Liver (tissue), 8 donors: ENCODE measurements at regions not wholly inside any gene's neighbourhood (a gene's known extent, or its start where the extent isn't known, plus 50 kb on each side); places are given as distances from the start of the nearest gene placed in this dataset.

ENCODE experiments used
- DNase-seq: peaks from one replicate; pipeline ENCODE4 v3.0.0-alpha.2; 2017; ENCODE audit warnings: low spot score
- H3K27ac ChIP-seq, 2 donors: one replicate each; pipeline ENCODE4 v1.7.0; 2013; ENCODE audit warnings: inconsistent platforms in 2 of 2, low read length in 2 of 2, control low read depth in 1 of 2, low read depth in 1 of 2, mild to moderate bottlenecking in 1 of 2
- H3K27me3 ChIP-seq, 4 donors: one replicate each; pipeline versions ENCODE4 v1.6.1 to v1.7.0; 2013; ENCODE audit warnings: low read length in 3 of 4, inconsistent platforms in 1 of 4, mild to moderate bottlenecking in 1 of 4, moderate library complexity in 1 of 4; ENCODE audit not compliant: control insufficient read depth in 4 of 4, insufficient read depth in 4 of 4
- H3K36me3 ChIP-seq, 4 donors: one replicate each; pipeline versions ENCODE4 v1.6.1 to v1.7.0; 2013; ENCODE audit warnings: low read length in 3 of 4, mild to moderate bottlenecking in 3 of 4, low read depth in 1 of 4, moderate library complexity in 1 of 4; ENCODE audit not compliant: control insufficient read depth in 4 of 4, insufficient read depth in 3 of 4
- H3K4me1 ChIP-seq, 4 donors: one replicate each; pipeline versions ENCODE4 v1.6.1 to v1.7.0; 2013; ENCODE audit warnings: low read length in 3 of 4, mild to moderate bottlenecking in 3 of 4, moderate library complexity in 1 of 4; ENCODE audit not compliant: control insufficient read depth in 4 of 4, insufficient read depth in 4 of 4
- H3K4me3 ChIP-seq, 3 donors: one replicate each; pipeline versions ENCODE4 v1.6.1 to v1.7.0; 2013; ENCODE audit warnings: low read length in 3 of 3, control low read depth in 1 of 3, low read depth in 1 of 3, mild to moderate bottlenecking in 1 of 3
- H3K9ac ChIP-seq, 2 donors: one replicate each; pipeline ENCODE4 v1.7.0; 2013; ENCODE audit warnings: low read length in 2 of 2, mild to moderate bottlenecking in 2 of 2, moderate library complexity in 2 of 2, control low read depth in 1 of 2, low read depth in 1 of 2
- H3K9me3 ChIP-seq, 4 donors: one replicate each; pipeline versions ENCODE4 v1.6.1 to v1.7.0; 2013; ENCODE audit warnings: low read length in 3 of 4; ENCODE audit not compliant: control insufficient read depth in 4 of 4
- EGR1 ChIP-seq, 2 donors: IDR thresholded peaks; 2 replicates each; pipeline ENCODE4 v1.6.1; 2016 to 2018; ENCODE audit warnings: antibody characterized with exemption in 2 of 2, low read depth in 2 of 2
- FOXA1 ChIP-seq: IDR thresholded peaks from 2 replicates; pipeline ENCODE4 v1.6.1; 2016; ENCODE audit warnings: antibody characterized with exemption
- FOXA2 ChIP-seq: IDR thresholded peaks from 2 replicates; pipeline ENCODE4 v1.6.1; 2016; ENCODE audit warnings: antibody characterized with exemption
- GABPA ChIP-seq, 2 donors: IDR thresholded peaks in 1 of 2; conservative IDR thresholded peaks in 1 of 2; 2 replicates each; pipeline ENCODE4 v1.6.1; 2016; ENCODE audit warnings: antibody characterized with exemption in 2 of 2, mild to moderate bottlenecking in 1 of 2, moderate library complexity in 1 of 2
- HNF4A ChIP-seq, 2 donors: conservative IDR thresholded peaks; 2 replicates each; pipeline ENCODE4 v1.6.1; 2016; ENCODE audit warnings: antibody characterized with exemption in 2 of 2, mild to moderate bottlenecking in 2 of 2
- HNF4G ChIP-seq: IDR thresholded peaks from 2 replicates; pipeline ENCODE4 v1.6.1; 2016; ENCODE audit warnings: antibody characterized with exemption
- JUND ChIP-seq, 2 donors: IDR thresholded peaks; 2 replicates each; pipeline ENCODE4 v1.6.1; 2016; ENCODE audit warnings: antibody characterized with exemption in 2 of 2
- MAX ChIP-seq: IDR thresholded peaks from 2 replicates; pipeline ENCODE4 v1.6.1; 2016; ENCODE audit warnings: antibody characterized with exemption
- NR2F2 ChIP-seq: IDR thresholded peaks from 2 replicates; pipeline ENCODE4 v1.6.1; 2016; ENCODE audit warnings: antibody characterized with exemption
- RAD21 ChIP-seq, 2 donors: IDR thresholded peaks; 2 replicates each; pipeline ENCODE4 v1.6.1; 2016; ENCODE audit warnings: antibody characterized with exemption in 2 of 2, mild to moderate bottlenecking in 2 of 2
- SP1 ChIP-seq: IDR thresholded peaks from 2 replicates; pipeline ENCODE4 v1.6.1; 2018; ENCODE audit warnings: antibody characterized with exemption, mild to moderate bottlenecking
- TAF1 ChIP-seq: conservative IDR thresholded peaks from 2 replicates; pipeline ENCODE4 v1.6.1; 2016; ENCODE audit warnings: antibody characterized with exemption, mild to moderate bottlenecking
- YY1 ChIP-seq: IDR thresholded peaks from 2 replicates; pipeline ENCODE4 v1.6.1; 2016; ENCODE audit warnings: antibody characterized with exemption, mild to moderate bottlenecking
- ZBTB33 ChIP-seq: IDR thresholded peaks from 2 replicates; pipeline ENCODE4 v1.6.1; 2016; ENCODE audit warnings: antibody characterized with exemption
- WGBS: extraction: QIAGEN DNeasy Blood & Tissue Kit; methylation state at CpG from one replicate; pipeline ENCODE4 v1.1.7; 2013; 5-methylcytosine and 5-hydroxymethylcytosine counted together
- TF ChIP-seq, protein P1 (sequence below): IDR thresholded peaks from 2 replicates; pipeline ENCODE4 v1.6.1; 2016; ENCODE audit warnings: antibody characterized with exemption, mild to moderate bottlenecking
- TF ChIP-seq, protein P2 (sequence below): fragments of 150-350 bp; IDR thresholded peaks from 2 replicates; pipeline ENCODE4 v1.5.1; 2017; ENCODE audit warnings: improper control_type of control experiment, low read depth, low read length; ENCODE audit not compliant: missing input control
- donor health status: healthy.
- donor health status: healthy.
- donor health status: healthy.
- donor health status: healthy.
- donor health status: healthy.

GRCh38 chr9:31824860-31825259 lies 559.6 kb upstream of the ACO1 start (continued):
- peak; percentile 92 for TF ChIP-seq ZBTB33

GRCh38 chr9:31837211-31837610 lies 547.2 kb upstream of the ACO1 start:
- TF ChIP-seq, protein P1, sequence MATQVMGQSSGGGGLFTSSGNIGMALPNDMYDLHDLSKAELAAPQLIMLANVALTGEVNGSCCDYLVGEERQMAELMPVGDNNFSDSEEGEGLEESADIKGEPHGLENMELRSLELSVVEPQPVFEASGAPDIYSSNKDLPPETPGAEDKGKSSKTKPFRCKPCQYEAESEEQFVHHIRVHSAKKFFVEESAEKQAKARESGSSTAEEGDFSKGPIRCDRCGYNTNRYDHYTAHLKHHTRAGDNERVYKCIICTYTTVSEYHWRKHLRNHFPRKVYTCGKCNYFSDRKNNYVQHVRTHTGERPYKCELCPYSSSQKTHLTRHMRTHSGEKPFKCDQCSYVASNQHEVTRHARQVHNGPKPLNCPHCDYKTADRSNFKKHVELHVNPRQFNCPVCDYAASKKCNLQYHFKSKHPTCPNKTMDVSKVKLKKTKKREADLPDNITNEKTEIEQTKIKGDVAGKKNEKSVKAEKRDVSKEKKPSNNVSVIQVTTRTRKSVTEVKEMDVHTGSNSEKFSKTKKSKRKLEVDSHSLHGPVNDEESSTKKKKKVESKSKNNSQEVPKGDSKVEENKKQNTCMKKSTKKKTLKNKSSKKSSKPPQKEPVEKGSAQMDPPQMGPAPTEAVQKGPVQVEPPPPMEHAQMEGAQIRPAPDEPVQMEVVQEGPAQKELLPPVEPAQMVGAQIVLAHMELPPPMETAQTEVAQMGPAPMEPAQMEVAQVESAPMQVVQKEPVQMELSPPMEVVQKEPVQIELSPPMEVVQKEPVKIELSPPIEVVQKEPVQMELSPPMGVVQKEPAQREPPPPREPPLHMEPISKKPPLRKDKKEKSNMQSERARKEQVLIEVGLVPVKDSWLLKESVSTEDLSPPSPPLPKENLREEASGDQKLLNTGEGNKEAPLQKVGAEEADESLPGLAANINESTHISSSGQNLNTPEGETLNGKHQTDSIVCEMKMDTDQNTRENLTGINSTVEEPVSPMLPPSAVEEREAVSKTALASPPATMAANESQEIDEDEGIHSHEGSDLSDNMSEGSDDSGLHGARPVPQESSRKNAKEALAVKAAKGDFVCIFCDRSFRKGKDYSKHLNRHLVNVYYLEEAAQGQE = no peak
- TF ChIP-seq SP1 (no peak), EGR1 (IDR thresholded peaks at IDR 0.05; ENCODE audit: low read depth in 2 of 2) (no peak), NR2F2 (no peak), GABPA (IDR thresholded peaks at IDR 0.05 in 1 of 2, conservative IDR thresholded peaks at IDR 0.05 in 1 of 2) (no peak)
- 66% methylated on average over 3 of the region's 3 CpGs for WGBS
- Histone ChIP-seq H3K27me3 (peaks cover 0 to 2% (median 0%) of the 10 kb centered on the region in 4 donors), H3K36me3 (no peaks in the 10 kb centered on the region), H3K4me1 (no peaks in the 10 kb centered on the region), H3K9me3 (no peaks in the 10 kb centered on the region), H3K27ac (no peak overlapping the region), H3K9ac (no peak overlapping the region), H3K4me3 (no peak overlapping the region)
- no peak for DNase-seq

DNA sequence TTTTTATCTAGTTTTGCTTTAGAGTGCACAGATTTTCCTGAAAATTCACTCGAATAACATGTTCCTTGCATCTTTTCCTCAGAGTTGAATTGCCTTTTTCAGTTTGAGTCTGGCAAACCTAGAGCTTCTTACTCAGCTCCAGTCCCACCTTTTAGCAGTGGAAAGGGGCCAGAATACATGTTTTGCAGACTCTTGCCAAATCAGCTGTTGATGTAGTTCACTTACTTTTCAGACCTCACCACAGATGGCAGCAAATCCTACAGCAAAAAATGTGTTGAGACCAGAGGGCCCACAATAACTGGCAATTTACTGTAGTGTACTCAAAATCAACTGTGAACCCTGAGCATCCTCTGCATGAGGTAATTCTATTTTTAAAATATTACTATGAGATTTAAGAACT lies 545.2 kb upstream of the ACO1 start:
- Histone ChIP-seq H3K9ac (no peak overlapping the region), H3K27me3 (peaks cover 0 to 2% (median 0%) of the 10 kb centered on the region in 4 donors), H3K27ac (no peak overlapping the region), H3K4me1 (no peaks in the 10 kb centered on the region), H3K9me3 (no peaks in the 10 kb centered on the region), H3K36me3 (no peaks in the 10 kb centered on the region), H3K4me3 (no peak overlapping the region)
- WGBS = 66% methylated on average over 1 of the region's 1 CpG
- TF ChIP-seq RAD21 (IDR thresholded peaks at IDR 0.05) (peak; percentile 6 to 10), JUND (IDR thresholded peaks at IDR 0.05) (no peak)
- no peak for DNase-seq

DNA sequence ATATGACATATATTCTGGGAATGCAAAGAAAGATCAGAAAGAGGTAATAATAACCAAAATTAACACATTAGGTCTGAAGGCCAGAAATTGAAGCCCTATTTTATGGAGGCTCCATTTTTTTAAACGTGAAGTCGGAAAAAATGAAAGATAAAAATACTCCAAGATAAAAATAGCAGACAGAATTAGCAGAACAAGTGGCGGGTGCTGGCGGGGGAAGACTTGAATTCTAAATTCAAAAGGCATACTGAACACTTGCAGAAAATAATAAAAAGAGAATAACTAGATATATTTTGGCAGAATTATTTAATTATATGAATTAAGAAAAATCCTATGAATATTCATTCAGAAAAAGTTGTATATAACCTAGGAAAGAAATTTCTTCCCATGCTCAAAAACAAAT lies 543.7 kb upstream of the ACO1 start:
- Histone ChIP-seq H3K9me3 (no peaks in the 10 kb centered on the region), H3K36me3 (no peaks in the 10 kb centered on the region), H3K27ac (no peak overlapping the region), H3K4me1 (no peaks in the 10 kb centered on the region), H3K27me3 (peaks cover 0 to 6% (median 0%) of the 10 kb centered on the region in 4 donors), H3K4me3 (no peak overlapping the region), H3K9ac (no peak overlapping the region)
- no peak for TF ChIP-seq HNF4G
- TF ChIP-seq, protein P2, sequence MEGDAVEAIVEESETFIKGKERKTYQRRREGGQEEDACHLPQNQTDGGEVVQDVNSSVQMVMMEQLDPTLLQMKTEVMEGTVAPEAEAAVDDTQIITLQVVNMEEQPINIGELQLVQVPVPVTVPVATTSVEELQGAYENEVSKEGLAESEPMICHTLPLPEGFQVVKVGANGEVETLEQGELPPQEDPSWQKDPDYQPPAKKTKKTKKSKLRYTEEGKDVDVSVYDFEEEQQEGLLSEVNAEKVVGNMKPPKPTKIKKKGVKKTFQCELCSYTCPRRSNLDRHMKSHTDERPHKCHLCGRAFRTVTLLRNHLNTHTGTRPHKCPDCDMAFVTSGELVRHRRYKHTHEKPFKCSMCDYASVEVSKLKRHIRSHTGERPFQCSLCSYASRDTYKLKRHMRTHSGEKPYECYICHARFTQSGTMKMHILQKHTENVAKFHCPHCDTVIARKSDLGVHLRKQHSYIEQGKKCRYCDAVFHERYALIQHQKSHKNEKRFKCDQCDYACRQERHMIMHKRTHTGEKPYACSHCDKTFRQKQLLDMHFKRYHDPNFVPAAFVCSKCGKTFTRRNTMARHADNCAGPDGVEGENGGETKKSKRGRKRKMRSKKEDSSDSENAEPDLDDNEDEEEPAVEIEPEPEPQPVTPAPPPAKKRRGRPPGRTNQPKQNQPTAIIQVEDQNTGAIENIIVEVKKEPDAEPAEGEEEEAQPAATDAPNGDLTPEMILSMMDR = no peak
- TF ChIP-seq YY1 = no peak
- TF ChIP-seq SP1 = no peak
- no peak for TF ChIP-seq NR2F2
- TF ChIP-seq JUND (IDR thresholded peaks at IDR 0.05) = no peak
- no peak for TF ChIP-seq FOXA1
- TF ChIP-seq FOXA2 = no peak
- TF ChIP-seq, protein P1 = no peak
- TF ChIP-seq TAF1 = no peak
- no peak for TF ChIP-seq RAD21 (IDR thresholded peaks at IDR 0.05)
- no peak for TF ChIP-seq MAX
- TF ChIP-seq HNF4A (conservative IDR thresholded peaks at IDR 0.05) = no peak
- TF ChIP-seq EGR1 (IDR thresholded peaks at IDR 0.05; ENCODE audit: low read depth in 2 of 2) = no peak
- no peak for DNase-seq
- whole genome bisulfite sequencing = 77% methylated on average over 4 of the region's 4 CpGs
